ENCODE measurements at regions not wholly inside any gene's neighbourhood (a gene's known extent, or its start where the extent isn't known, plus 50 kb on each side); places are given as distances from the start of the nearest gene placed in this dataset.

- no peak for TF ChIP-seq CTCF (IDR thresholded peaks at IDR 0.05)
- TF ChIP-seq POLR2A (IDR thresholded peaks at IDR 0.05): no peak
- H3K27ac ChIP-seq: no peak overlapping the region
- H3K4me3 ChIP-seq: no peak overlapping the region
- no peaks in the 10 kb centered on the region for H3K27me3 ChIP-seq
- DNase-seq: no peak
- intact Hi-C loops (cut with DNase I): no loop called here
- H3K36me3 ChIP-seq (replicated peaks in 1 of 2): no peaks in the 10 kb centered on the region
- no peaks in the 10 kb centered on the region for H3K4me1 ChIP-seq (replicated peaks in 1 of 2)
- no peaks in the 10 kb centered on the region for H3K9me3 ChIP-seq (replicated peaks in 1 of 3)
These were observed 199.5 kb downstream of the INHBA start for GRCh38 chr7:41503438-41503837.

- DNase-seq: no peak
- Histone ChIP-seq H3K27me3 (no peaks in the 10 kb centered on the region), H3K4me1 (replicated peaks in 1 of 2) (no peaks in the 10 kb centered on the region), H3K27ac (no peak overlapping the region), H3K4me3 (no peak overlapping the region), H3K36me3 (replicated peaks in 1 of 2) (no peaks in the 10 kb centered on the region), H3K9me3 (replicated peaks in 1 of 3) (no peaks in the 10 kb centered on the region)
- 72 to 80% (median 77%) methylated on average over 3 of the region's 3 CpGs for WGBS, 4 donors
- TF ChIP-seq CTCF (IDR thresholded peaks at IDR 0.05): no peak
- TF ChIP-seq POLR2A (IDR thresholded peaks at IDR 0.05): no peak
- intact Hi-C loops (cut with DNase I): no loop called here
These were observed 201.4 kb downstream of the INHBA start for GRCh38 chr7:41501466-41501865.

- H3K4me3 ChIP-seq: no peak overlapping the region
- TF ChIP-seq POLR2A (IDR thresholded peaks at IDR 0.05) (no peak), CTCF (IDR thresholded peaks at IDR 0.05) (no peak)
- 87 to 95% (median 92%) methylated on average over 6 of the region's 6 CpGs for WGBS, 4 donors
- no peaks in the 10 kb centered on the region for H3K9me3 ChIP-seq (replicated peaks in 1 of 3)
- H3K27me3 ChIP-seq: no peaks in the 10 kb centered on the region
- intact Hi-C loops (cut with DNase I): no loop called here
- no peaks in the 10 kb centered on the region for H3K36me3 ChIP-seq (replicated peaks in 1 of 2)
- no peak for DNase-seq
- no peaks in the 10 kb centered on the region for H3K4me1 ChIP-seq (replicated peaks in 1 of 2)
- H3K27ac ChIP-seq: no peak overlapping the region
These were observed 201.9 kb downstream of the INHBA start for GRCh38 chr7:41501006-41501405.

GRCh38 chr7:41492603-41493002, 210.3 kb downstream of the INHBA start:
- WGBS, 4 donors: 68 to 80% (median 76%) methylated on average over 4 of the region's 4 CpGs
- H3K4me1 ChIP-seq (replicated peaks in 1 of 2): no peaks in the 10 kb centered on the region
- H3K27me3 ChIP-seq: no peaks in the 10 kb centered on the region
- H3K4me3 ChIP-seq: no peak overlapping the region
- H3K27ac ChIP-seq: no peak overlapping the region
- intact Hi-C loops (cut with DNase I): no loop called here
- no peak for DNase-seq
- H3K9me3 ChIP-seq (replicated peaks in 1 of 3): no peaks in the 10 kb centered on the region
- no peaks in the 10 kb centered on the region for H3K36me3 ChIP-seq (replicated peaks in 1 of 2)
- no peak for TF ChIP-seq CTCF (IDR thresholded peaks at IDR 0.05)
